HepG2 (cell line): ENCODE measurements at regions not wholly inside any gene's neighbourhood (a gene's known extent, or its start where the extent isn't known, plus 50 kb on each side); places are given as distances from the start of the nearest gene placed in this dataset.

Source experiments
- ATAC-seq: fragments of 200-7000 bp; cut with Tn5 transposase; 3 replicates; pipeline ENCODE4 v1.9.1; 2020; ENCODE audit warnings: mild to moderate bottlenecking, moderate library complexity
- BruUV-seq: library from RNA; stranded (reverse); fragments of 400-500 nt; replicated peaks from 2 replicates; lab custom pipeline; 2021; lab: Mats Ljungman, UMichigan
- CTCF ChIA-PET: fragments of 300-600 bp; formaldehyde crosslinking; extraction: SDS; loops from one replicate; lab custom pipeline; 2021; ENCODE audit warnings: low total read pairs, inconsistent platforms, low intra/inter-chr PET ratio; lab: Yijun Ruan, JAX
- POLR2A ChIA-PET: fragments of 350-600 bp; sonication (Branson Sonifier 250); formaldehyde crosslinking; loops from one replicate; lab custom pipeline; 2020; ENCODE audit warnings: antibody characterized with exemption, inconsistent platforms; lab: Yijun Ruan, JAX
- DNase-seq: peaks from one replicate; pipeline ENCODE4 v3.0.0-alpha.2; 2015; ENCODE audit warnings: low spot score
- FAIRE-seq: peaks from 3 replicates; lab custom pipeline; 2011; peaks lifted over from hg19 to GRCh38; lab: Jason Lieb, UNC
- H2AFZ ChIP-seq: one replicate; pipeline ENCODE4 v1.6.1; 2011; ENCODE audit warnings: low read length, inconsistent platforms
- H3K27ac ChIP-seq: fragments of 300-600 bp; 3 replicates; pipeline ENCODE4 v1.8.0; 2011; ENCODE audit warnings: mixed run types, mild to moderate bottlenecking, mixed read lengths, low read length, inconsistent platforms; ENCODE audit not compliant: insufficient read depth; ENCODE audit errors: extremely low read length
- H3K27me3 ChIP-seq, 2 experiments: fragments of 200-600 bp in 1 of 2; 2 replicates in 1 of 2; 3 replicates in 1 of 2; pipeline versions ENCODE4 v1.6.0 to v1.8.0; 2011; ENCODE audit warnings: low read length in 2 of 2, mild to moderate bottlenecking in 2 of 2, moderate library complexity in 2 of 2, inconsistent platforms in 1 of 2; ENCODE audit not compliant: insufficient read depth in 2 of 2, control insufficient read depth in 1 of 2
- H3K36me3 ChIP-seq, 2 experiments: fragments of 200-600 bp in 1 of 2; replicated peaks in 1 of 2; 2 replicates in 1 of 2; 3 replicates in 1 of 2; pipeline versions ENCODE4 v1.5.1 to v1.8.0; 2011; ENCODE audit warnings: low read length in 2 of 2, inconsistent platforms in 1 of 2; ENCODE audit not compliant: insufficient read depth in 2 of 2, control insufficient read depth in 1 of 2
- H3K4me1 ChIP-seq: 2 replicates; pipeline ENCODE4 v1.5.1; 2012; ENCODE audit warnings: low read length, inconsistent platforms; ENCODE audit not compliant: insufficient read depth
- H3K4me2 ChIP-seq: 2 replicates; pipeline ENCODE4 v1.6.0; 2011; ENCODE audit warnings: low read depth, low read length, inconsistent platforms
- H3K4me3 ChIP-seq, 3 experiments: fragments of 200-600 bp in 1 of 3; sonication (generic), shearing (Covaris generic) in 1 of 3; replicated peaks in 1 of 3; 2 replicates each; pipeline ENCODE4 v1.5.1; 2011 to 2016; ENCODE audit warnings: low read length in 3 of 3, inconsistent platforms in 2 of 3, low read depth in 2 of 3, mild to moderate bottlenecking in 2 of 3, control low read depth in 1 of 3, mixed read lengths in 1 of 3; ENCODE audit not compliant: insufficient read depth in 1 of 3
- H3K79me2 ChIP-seq: one replicate; pipeline ENCODE4 v1.6.1; 2011; ENCODE audit warnings: low read length, inconsistent platforms; ENCODE audit not compliant: insufficient read depth
- H3K9ac ChIP-seq: 2 replicates; pipeline ENCODE4 v1.6.0; 2011; ENCODE audit warnings: mild to moderate bottlenecking, low read depth, low read length, inconsistent platforms; ENCODE audit not compliant: insufficient read depth
- H3K9me3 ChIP-seq: 2 replicates; pipeline ENCODE4 v1.5.1; 2012; ENCODE audit warnings: mild to moderate bottlenecking, low read length
- H4K20me1 ChIP-seq: 2 replicates; pipeline ENCODE4 v1.6.0; 2011; ENCODE audit warnings: inconsistent platforms, mild to moderate bottlenecking, low read length, moderate library complexity; ENCODE audit not compliant: insufficient read depth
- ATF6 ChIP-seq: sonication (generic); formaldehyde crosslinking; conservative IDR thresholded peaks from 2 replicates; pipeline ENCODE4 v1.4.0; 2020; ENCODE audit warnings: missing genetic modification reagents
- ELK4 ChIP-seq: sonication (generic); formaldehyde crosslinking; IDR thresholded peaks from 2 replicates; pipeline ENCODE4 v1.9.0; 2021; ENCODE audit warnings: missing genetic modification reagents, borderline replicate concordance
- KAT7 ChIP-seq: IDR thresholded peaks from 2 replicates; pipeline ENCODE4 v1.6.1; 2018; ENCODE audit warnings: borderline replicate concordance, missing compliant biosample characterization
- ONECUT2 ChIP-seq: sonication (generic); formaldehyde crosslinking; IDR thresholded peaks from 2 replicates; pipeline ENCODE4 v1.4.0; 2020; ENCODE audit warnings: missing genetic modification reagents
- REPIN1 ChIP-seq: sonication (generic); formaldehyde crosslinking; IDR thresholded peaks from 2 replicates; pipeline ENCODE4 v1.8.0; 2022; ENCODE audit warnings: missing genetic modification reagents, low read depth, mild to moderate bottlenecking, borderline replicate concordance
- RFXAP ChIP-seq: sonication (generic); formaldehyde crosslinking; IDR thresholded peaks from 2 replicates; pipeline ENCODE4 v1.4.0; 2020; ENCODE audit warnings: missing genetic modification reagents, borderline replicate concordance
- STAT6 ChIP-seq: sonication (generic); formaldehyde crosslinking; IDR thresholded peaks from 2 replicates; pipeline ENCODE4 v1.4.0; 2020; ENCODE audit warnings: missing genetic modification reagents, mild to moderate bottlenecking, borderline replicate concordance
- TCF12 ChIP-seq, 2 experiments: fragments of 450-650 bp in 1 of 2; sonication (generic) in 1 of 2; formaldehyde crosslinking in 1 of 2; IDR thresholded peaks; 2 replicates each; pipeline versions ENCODE4 v1.6.1 to v1.8.0; 2017 to 2022; ENCODE audit warnings: antibody characterized with exemption in 1 of 2, mild to moderate bottlenecking in 1 of 2, missing genetic modification reagents in 1 of 2, moderate library complexity in 1 of 2
- ZBTB46 ChIP-seq: sonication (generic); formaldehyde crosslinking; IDR thresholded peaks from 2 replicates; pipeline ENCODE4 v1.4.0; 2020; ENCODE audit warnings: mild to moderate bottlenecking, missing genetic modification reagents, borderline replicate concordance
- ZFAT ChIP-seq: sonication (generic); formaldehyde crosslinking; conservative IDR thresholded peaks from 2 replicates; pipeline ENCODE4 v1.8.1; 2023; ENCODE audit warnings: missing genetic modification reagents, inconsistent platforms
- ZFP36L1 ChIP-seq: sonication (generic); formaldehyde crosslinking; IDR thresholded peaks from 2 replicates; pipeline ENCODE4 v1.8.0; 2022; ENCODE audit warnings: mild to moderate bottlenecking, missing genetic modification reagents, moderate library complexity
- ZNF468 ChIP-seq: sonication (generic); formaldehyde crosslinking; IDR thresholded peaks from 2 replicates; pipeline ENCODE4 v1.8.0; 2022; ENCODE audit warnings: mild to moderate bottlenecking, moderate library complexity, missing genetic modification reagents
- ZNF616 ChIP-seq: sonication (generic); formaldehyde crosslinking; IDR thresholded peaks from 2 replicates; pipeline ENCODE4 v1.5.0; 2020; ENCODE audit warnings: low read depth, mild to moderate bottlenecking, missing genetic modification reagents
- ZNF691 ChIP-seq: sonication (generic); formaldehyde crosslinking; IDR thresholded peaks from 2 replicates; pipeline ENCODE4 v1.4.0; 2020; ENCODE audit warnings: missing genetic modification reagents, low read depth, mild to moderate bottlenecking, borderline replicate concordance
- ZSCAN21 ChIP-seq: sonication (generic); formaldehyde crosslinking; IDR thresholded peaks from 2 replicates; pipeline ENCODE4 v1.8.0; 2022; ENCODE audit warnings: mild to moderate bottlenecking, missing genetic modification reagents, moderate library complexity, borderline replicate concordance
- WGBS: methylation state at CpG from one replicate; pipeline ENCODE4 v1.1.6; 2017; ENCODE audit warnings: low lambda C conversion rate; 5-methylcytosine and 5-hydroxymethylcytosine counted together
- in situ Hi-C: cut with HindIII; loops from 2 replicates; pipeline ENCODE4 v1.10.0; 2017; ENCODE audit warnings: low pct_unique_long_range_greater_than_20kb; ENCODE audit not compliant: extremely low pct_ligation_motif_present
- intact Hi-C: fragments of 100-400 bp; cut with micrococcal nuclease; formaldehyde crosslinking; loops from one replicate; pipeline ENCODE4 v1.10.0; 2022; ENCODE audit not compliant: unreplicated experiment

- intact Hi-C loops = no loop called here
- Histone ChIP-seq H3K4me1 (no peaks in the 10 kb centered on the region), H4K20me1 (no peaks in the 10 kb centered on the region), H3K27me3 (peaks cover 0 to 20% of the 10 kb centered on the region in 2 experiments; a peak in 4 of 5 replicates), H3K79me2 (no peaks in the 10 kb centered on the region), H3K4me2 (no peak overlapping the region), H3K9ac (no peak overlapping the region), H3K36me3 (no peaks in the 10 kb centered on the region), H3K9me3 (no peaks in the 10 kb centered on the region), H2AFZ (no peak overlapping the region), H3K4me3 (no peak overlapping the region), H3K27ac (no peak overlapping the region)
- ChIA-PET CTCF (no interaction called here), POLR2A (no interaction called here)
- DNase-seq = no peak
- 6% methylated on average over 4 of the region's 4 CpGs for WGBS
- FAIRE-seq = no peak
- BruUV-seq = no TSS peak
- in situ Hi-C loops = no loop called here
- ATAC-seq = no peak
- no peak for TF ChIP-seq ZNF616 (CRISPR knock-in tag)
- TF ChIP-seq ZFAT (CRISPR knock-in tag) = no peak
- no peak for TF ChIP-seq ZFP36L1 (CRISPR knock-in tag)
- TF ChIP-seq KAT7 = no peak
- no peak for TF ChIP-seq RFXAP
- TF ChIP-seq STAT6 (CRISPR knock-in tag) = no peak
- no peak for TF ChIP-seq ZSCAN21 (CRISPR knock-in tag)
- no peak for TF ChIP-seq TCF12 (IDR thresholded peaks at IDR 0.05)
- no peak for TF ChIP-seq TCF12 (CRISPR knock-in tag; IDR thresholded peaks at IDR 0.05)
- no peak for TF ChIP-seq ZNF691 (CRISPR knock-in tag)
- no peak for TF ChIP-seq ZNF468
- no peak for TF ChIP-seq REPIN1 (CRISPR knock-in tag)
- no peak for TF ChIP-seq ZBTB46
- no peak for TF ChIP-seq ATF6 (CRISPR knock-in tag)
- TF ChIP-seq ONECUT2 = no peak
- TF ChIP-seq ELK4 (CRISPR knock-in tag) = no peak
Measured at GRCh38 chr6:1487239-1487638, 97.9 kb downstream of the FOXF2 start.
